IPS DF 4.7 (cell line): ENCODE measurements at regions not wholly inside any gene's neighbourhood (a gene's known extent, or its start where the extent isn't known, plus 50 kb on each side); places are given as distances from the start of the nearest gene placed in this dataset.

ENCODE experiments used
- DNase-seq: peaks from one replicate; pipeline ENCODE4 v3.0.0-alpha.2; 2013; ENCODE audit warnings: low spot score; ENCODE audit errors: extremely low read depth

GRCh38 chr2:41546031-41546430, 501.8 kb upstream of the PKDCC start:
- DNase-seq, result no peak

- DNase-seq, result no peak
These were observed 479.2 kb upstream of the PKDCC start for GRCh38 chr2:41568648-41569047.

GRCh38 chr2:41572154-41572553, 475.7 kb upstream of the PKDCC start:
- DNase-seq, result no peak

- DNase-seq, result no peak
These were observed 471.4 kb upstream of the PKDCC start for GRCh38 chr2:41576423-41576822.

- no peak for DNase-seq
These were observed 468.0 kb upstream of the PKDCC start for GRCh38 chr2:41579806-41580205.

GRCh38 chr2:41580806-41581205, 467.0 kb upstream of the PKDCC start:
- DNase-seq, result no peak

- DNase-seq, result no peak
These were observed 452.6 kb upstream of the PKDCC start for GRCh38 chr2:41595240-41595639.

- no peak for DNase-seq
These were observed 450.1 kb upstream of the PKDCC start for GRCh38 chr2:41597680-41598079.

- no peak for DNase-seq
These were observed 449.5 kb upstream of the PKDCC start for GRCh38 chr2:41598161-41598894.

GRCh38 chr2:41600460-41600859, 447.4 kb upstream of the PKDCC start:
- no peak for DNase-seq

- DNase-seq, result no peak
These were observed 445.5 kb upstream of the PKDCC start for GRCh38 chr2:41602341-41602740.

GRCh38 chr2:41605311-41605710, 442.5 kb upstream of the PKDCC start:
- DNase-seq, result no peak

GRCh38 chr2:41605914-41606313, 441.9 kb upstream of the PKDCC start:
- no peak for DNase-seq

- DNase-seq, result no peak
These were observed 437.2 kb upstream of the PKDCC start for GRCh38 chr2:41610501-41611190.

- no peak for DNase-seq
These were observed 429.1 kb upstream of the PKDCC start for GRCh38 chr2:41618754-41619153.

- DNase-seq, result no peak
These were observed 426.7 kb upstream of the PKDCC start for GRCh38 chr2:41621095-41621494.

GRCh38 chr2:41621563-41621962, 426.3 kb upstream of the PKDCC start:
- DNase-seq, result no peak

- DNase-seq, result no peak
These were observed 425.5 kb upstream of the PKDCC start for GRCh38 chr2:41622301-41622700.

- no peak for DNase-seq
These were observed 420.9 kb upstream of the PKDCC start for GRCh38 chr2:41626936-41627335.

- no peak for DNase-seq
These were observed 413.1 kb upstream of the PKDCC start for GRCh38 chr2:41634686-41635085.

- no peak for DNase-seq
These were observed 402.9 kb upstream of the PKDCC start for GRCh38 chr2:41644936-41645335.

GRCh38 chr2:41647468-41648050, 400.3 kb upstream of the PKDCC start:
- DNase-seq, result no peak

- no peak for DNase-seq
These were observed 390.6 kb upstream of the PKDCC start for GRCh38 chr2:41657226-41657625.
